Left ventricle myocardium inferior (tissue), 1 donor: ENCODE measurements at regions not wholly inside any gene's neighbourhood (a gene's known extent, or its start where the extent isn't known, plus 50 kb on each side); places are given as distances from the start of the nearest gene placed in this dataset.

Experiments used
- DNase-seq: peaks from one replicate; pipeline ENCODE4 v3.0.0-alpha.2; 2020
- H3K27ac ChIP-seq: fragments of 200-600 bp; replicated peaks from 2 replicates; pipeline ENCODE4 v1.8.0; 2021
- H3K27me3 ChIP-seq: fragments of 200-600 bp; 2 replicates; pipeline ENCODE4 v1.8.0; 2021; ENCODE audit warnings: low read depth
- H3K36me3 ChIP-seq: fragments of 200-600 bp; 2 replicates; pipeline ENCODE4 v1.8.0; 2021
- H3K4me1 ChIP-seq: fragments of 200-600 bp; 2 replicates; pipeline ENCODE4 v1.8.0; 2021
- H3K4me3 ChIP-seq: fragments of 200-600 bp; 2 replicates; pipeline ENCODE4 v1.8.0; 2021; ENCODE audit warnings: mild to moderate bottlenecking, moderate library complexity
- H3K9me3 ChIP-seq: fragments of 200-600 bp; replicated peaks from 2 replicates; pipeline ENCODE4 v1.8.0; 2021
- intact Hi-C: fragments of 100-400 bp; cut with micrococcal nuclease; formaldehyde crosslinking; loops from one replicate; pipeline ENCODE4 v1.11.0; 2022
- TF ChIP-seq, protein P1 (sequence below): fragments of 200-600 bp; IDR thresholded peaks from 2 replicates; pipeline ENCODE4 v1.8.0; 2021; ENCODE audit warnings: antibody characterized with exemption, mild to moderate bottlenecking, borderline replicate concordance
- donor health status: DM: no; HTN: yes; CAD: no; lungs with severe emphysema.

DNA sequence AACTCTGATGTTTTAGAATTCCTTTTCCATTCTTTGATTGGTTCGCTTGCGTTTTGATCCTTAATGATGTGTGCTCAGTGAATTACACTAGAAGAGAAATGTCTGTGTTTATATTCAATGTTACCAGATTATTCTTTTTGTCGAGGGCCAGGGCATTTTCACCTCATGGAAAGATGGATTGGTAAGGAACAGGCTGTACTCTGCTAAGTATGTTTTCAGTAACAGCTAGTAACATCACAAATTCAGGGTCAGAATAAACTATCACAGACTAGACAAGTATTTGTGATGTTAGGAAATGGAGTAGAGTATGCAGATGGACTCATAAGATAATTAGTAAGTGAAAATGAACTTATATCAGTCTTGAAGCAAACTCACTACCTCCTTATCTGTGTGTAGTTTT lies 235.6 kb downstream of the SOX4 start:
- intact Hi-C loops = no loop called here
- no peaks in the 10 kb centered on the region for H3K27me3 ChIP-seq
- H3K4me3 ChIP-seq = no peak overlapping the region
- H3K36me3 ChIP-seq = no peaks in the 10 kb centered on the region
- TF ChIP-seq, protein P1, sequence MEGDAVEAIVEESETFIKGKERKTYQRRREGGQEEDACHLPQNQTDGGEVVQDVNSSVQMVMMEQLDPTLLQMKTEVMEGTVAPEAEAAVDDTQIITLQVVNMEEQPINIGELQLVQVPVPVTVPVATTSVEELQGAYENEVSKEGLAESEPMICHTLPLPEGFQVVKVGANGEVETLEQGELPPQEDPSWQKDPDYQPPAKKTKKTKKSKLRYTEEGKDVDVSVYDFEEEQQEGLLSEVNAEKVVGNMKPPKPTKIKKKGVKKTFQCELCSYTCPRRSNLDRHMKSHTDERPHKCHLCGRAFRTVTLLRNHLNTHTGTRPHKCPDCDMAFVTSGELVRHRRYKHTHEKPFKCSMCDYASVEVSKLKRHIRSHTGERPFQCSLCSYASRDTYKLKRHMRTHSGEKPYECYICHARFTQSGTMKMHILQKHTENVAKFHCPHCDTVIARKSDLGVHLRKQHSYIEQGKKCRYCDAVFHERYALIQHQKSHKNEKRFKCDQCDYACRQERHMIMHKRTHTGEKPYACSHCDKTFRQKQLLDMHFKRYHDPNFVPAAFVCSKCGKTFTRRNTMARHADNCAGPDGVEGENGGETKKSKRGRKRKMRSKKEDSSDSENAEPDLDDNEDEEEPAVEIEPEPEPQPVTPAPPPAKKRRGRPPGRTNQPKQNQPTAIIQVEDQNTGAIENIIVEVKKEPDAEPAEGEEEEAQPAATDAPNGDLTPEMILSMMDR = no peak
- H3K4me1 ChIP-seq = no peaks in the 10 kb centered on the region
- no peak overlapping the region for H3K27ac ChIP-seq
- H3K9me3 ChIP-seq = no peaks in the 10 kb centered on the region
- DNase-seq = no peak

DNA sequence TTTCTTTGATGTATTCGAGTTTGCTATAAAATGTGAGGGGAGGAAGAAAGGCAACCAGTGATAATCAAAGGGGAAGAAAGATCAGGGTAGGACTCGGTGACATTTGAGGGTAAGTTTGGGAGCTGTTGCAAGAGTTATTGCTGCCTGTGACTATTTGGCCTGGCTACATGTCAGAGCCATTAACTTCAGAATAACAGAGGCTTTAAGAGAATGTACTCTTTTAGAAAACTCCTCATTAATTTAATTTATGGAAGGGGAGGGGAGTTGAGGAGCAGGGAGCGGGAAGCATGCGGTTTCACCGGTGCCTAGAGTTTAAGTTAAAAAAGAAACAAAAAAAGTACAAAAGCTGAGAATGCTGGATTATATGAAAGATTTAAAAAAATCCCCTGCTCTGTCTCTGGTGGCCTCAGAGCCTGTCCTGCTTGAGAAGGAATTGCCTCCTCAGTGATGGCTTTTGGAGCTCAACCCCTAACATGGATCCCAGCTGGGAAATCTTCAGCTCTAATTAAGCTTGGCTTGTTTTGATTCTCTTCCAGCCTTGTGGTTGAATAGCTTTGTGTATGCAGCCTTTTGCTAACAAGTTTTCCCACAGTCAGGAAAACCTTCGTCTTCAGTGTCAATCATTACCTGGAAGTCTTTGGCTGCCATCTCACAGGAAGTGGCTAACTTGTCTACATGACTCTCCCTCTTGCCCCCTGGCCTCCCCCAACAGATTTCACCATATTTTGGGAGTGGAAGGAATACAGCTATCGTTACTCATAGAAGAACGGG lies 238.2 kb downstream of the SOX4 start:
- Histone ChIP-seq H3K9me3 (no peaks in the 10 kb centered on the region), H3K36me3 (no peaks in the 10 kb centered on the region), H3K27me3 (no peaks in the 10 kb centered on the region), H3K27ac (no peak overlapping the region), H3K4me1 (no peaks in the 10 kb centered on the region), H3K4me3 (no peak overlapping the region)
- intact Hi-C loops = no loop called here
- TF ChIP-seq, protein P1 = no peak
- no peak for DNase-seq

DNA sequence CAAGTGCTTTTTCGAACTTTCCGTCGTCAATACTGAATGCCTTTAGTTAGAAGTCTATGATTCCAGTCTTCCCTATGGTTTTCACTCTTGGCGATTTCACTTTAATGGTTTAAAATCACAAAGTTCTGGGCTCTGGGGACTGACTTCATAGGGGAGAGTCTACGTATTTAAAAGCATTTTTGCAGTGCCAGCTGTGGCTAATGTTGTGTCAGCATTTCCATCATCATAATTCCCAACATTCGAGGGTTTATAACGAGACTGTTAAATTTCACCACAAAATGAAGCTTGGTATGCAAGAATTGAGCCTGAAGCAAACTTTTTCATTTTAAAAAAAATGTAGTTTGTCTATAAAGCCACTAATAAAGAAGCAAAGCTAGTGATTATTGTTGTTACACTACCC lies 242.7 kb downstream of the SOX4 start:
- H3K36me3 ChIP-seq = no peaks in the 10 kb centered on the region
- DNase-seq = no peak
- intact Hi-C loops = no loop called here
- TF ChIP-seq, protein P1 = no peak
- H3K4me3 ChIP-seq = no peak overlapping the region
- H3K4me1 ChIP-seq = no peaks in the 10 kb centered on the region
- H3K27ac ChIP-seq = no peak overlapping the region
- no peaks in the 10 kb centered on the region for H3K27me3 ChIP-seq
- no peaks in the 10 kb centered on the region for H3K9me3 ChIP-seq

DNA sequence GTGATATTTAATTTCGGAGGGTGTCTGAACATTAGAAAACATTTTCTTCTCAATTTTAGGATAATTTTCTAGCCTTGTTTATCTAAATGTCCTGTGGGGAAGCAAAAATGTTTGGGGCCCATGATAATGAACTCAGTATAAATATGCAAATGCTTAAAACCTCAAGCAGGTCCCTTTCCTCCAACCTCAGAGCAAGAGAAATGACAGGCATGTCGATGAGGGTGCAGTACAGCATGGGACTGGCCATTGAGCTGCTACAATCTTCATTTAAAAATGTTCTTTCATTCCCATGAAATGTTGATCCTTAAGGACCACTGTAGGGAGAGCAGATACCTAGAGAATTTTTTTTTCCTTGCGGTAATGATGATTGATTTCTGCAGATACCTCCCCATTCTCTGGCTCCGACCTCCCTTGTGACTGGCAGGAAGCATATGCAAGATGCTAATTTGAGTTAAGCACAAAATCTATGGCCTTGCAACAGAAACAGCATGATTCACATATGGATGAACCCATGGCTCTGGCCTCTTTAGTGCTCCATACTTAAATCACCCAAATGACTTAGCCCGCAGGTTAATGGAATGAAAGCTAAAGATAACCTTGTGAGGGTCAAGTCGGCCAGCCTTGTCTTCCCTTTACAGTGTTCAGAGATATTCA lies 243.3 kb downstream of the SOX4 start:
- DNase-seq = no peak
- H3K27ac ChIP-seq = no peak overlapping the region
- no peaks in the 10 kb centered on the region for H3K9me3 ChIP-seq
- intact Hi-C loops = no loop called here
- no peaks in the 10 kb centered on the region for H3K27me3 ChIP-seq
- H3K36me3 ChIP-seq = no peaks in the 10 kb centered on the region
- no peaks in the 10 kb centered on the region for H3K4me1 ChIP-seq
- TF ChIP-seq, protein P1 = no peak
- H3K4me3 ChIP-seq = no peak overlapping the region

DNA sequence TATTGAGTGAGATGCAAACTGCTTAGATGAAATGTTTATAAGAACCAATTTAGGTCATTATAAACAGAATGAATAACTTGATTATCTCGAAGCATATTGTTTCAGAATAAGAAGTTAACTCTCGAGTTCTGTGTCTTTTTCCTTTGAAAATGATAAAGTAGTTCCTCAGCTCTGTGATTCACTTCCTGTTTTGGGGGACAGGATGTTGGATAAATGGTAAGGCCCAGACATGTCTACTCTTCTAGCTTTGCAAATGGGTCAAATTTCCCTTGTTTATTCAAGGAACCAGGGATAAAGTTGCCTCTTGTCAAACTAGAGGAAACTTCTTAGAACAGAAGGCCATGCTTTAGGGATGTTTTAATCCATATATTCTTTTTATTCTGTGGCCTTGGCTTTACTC lies 246.9 kb downstream of the SOX4 start:
- no peaks in the 10 kb centered on the region for H3K36me3 ChIP-seq
- intact Hi-C loops = no loop called here
- TF ChIP-seq, protein P1 = no peak
- DNase-seq = no peak
- H3K4me1 ChIP-seq = peaks cover 26% of the 10 kb centered on the region
- peak overlapping the region; percentile 30 for H3K27ac ChIP-seq
- no peak overlapping the region for H3K4me3 ChIP-seq
- H3K9me3 ChIP-seq = no peaks in the 10 kb centered on the region
- H3K27me3 ChIP-seq = no peaks in the 10 kb centered on the region
